ENCODE measurements at regions not wholly inside any gene's neighbourhood (a gene's known extent, or its start where the extent isn't known, plus 50 kb on each side); places are given as distances from the start of the nearest gene placed in this dataset.

DNA sequence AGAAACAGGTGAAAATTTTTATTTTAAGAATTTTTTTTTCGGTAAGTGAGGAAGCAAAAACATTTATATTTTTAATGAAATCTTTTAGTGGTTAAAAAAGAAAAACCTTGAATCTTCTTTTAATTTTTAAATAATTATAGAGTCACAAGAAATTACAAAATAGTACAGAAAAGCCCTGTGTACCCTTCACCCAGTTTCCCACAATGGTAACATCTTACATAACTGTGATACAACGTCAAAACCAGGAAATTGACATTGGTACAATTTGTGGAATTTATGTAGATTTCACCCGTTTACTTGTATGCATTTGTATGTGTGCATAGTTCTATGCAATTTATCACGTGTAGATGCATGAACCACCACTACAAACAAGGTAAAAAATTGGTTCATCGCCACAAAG, 285.9 kb downstream of the MTX2 start:
- DNase-seq (ENCODE audit: low spot score) (no peak), ATAC-seq (no peak)
- Mint-ChIP-seq H3K9me3 (no peaks in the 10 kb centered on the region), H3K27me3 (ENCODE audit: low read depth) (peaks cover 43% of the 10 kb centered on the region), H3K27ac (no peak overlapping the region), H3K4me3 (no peak overlapping the region), H3K36me3 (no peaks in the 10 kb centered on the region), H3K4me1 (peaks cover 22% of the 10 kb centered on the region)
- ChIA-PET CTCF (interaction anchor here (0.7 to 2.5 kb wide), 59 partner anchors 8 to 593 kb away, joined by 3 to 48 read pairs (median 5); partner anchors contain the start of genes HOXD1, HOXD4 and MTX2), POLR2A (interaction anchor here (0.5 to 0.7 kb wide), 2 partner anchors 11 to 1740 kb away, joined by 3 read pairs; no protein-coding TSS in a partner anchor)
- TF ChIP-seq, protein P1, sequence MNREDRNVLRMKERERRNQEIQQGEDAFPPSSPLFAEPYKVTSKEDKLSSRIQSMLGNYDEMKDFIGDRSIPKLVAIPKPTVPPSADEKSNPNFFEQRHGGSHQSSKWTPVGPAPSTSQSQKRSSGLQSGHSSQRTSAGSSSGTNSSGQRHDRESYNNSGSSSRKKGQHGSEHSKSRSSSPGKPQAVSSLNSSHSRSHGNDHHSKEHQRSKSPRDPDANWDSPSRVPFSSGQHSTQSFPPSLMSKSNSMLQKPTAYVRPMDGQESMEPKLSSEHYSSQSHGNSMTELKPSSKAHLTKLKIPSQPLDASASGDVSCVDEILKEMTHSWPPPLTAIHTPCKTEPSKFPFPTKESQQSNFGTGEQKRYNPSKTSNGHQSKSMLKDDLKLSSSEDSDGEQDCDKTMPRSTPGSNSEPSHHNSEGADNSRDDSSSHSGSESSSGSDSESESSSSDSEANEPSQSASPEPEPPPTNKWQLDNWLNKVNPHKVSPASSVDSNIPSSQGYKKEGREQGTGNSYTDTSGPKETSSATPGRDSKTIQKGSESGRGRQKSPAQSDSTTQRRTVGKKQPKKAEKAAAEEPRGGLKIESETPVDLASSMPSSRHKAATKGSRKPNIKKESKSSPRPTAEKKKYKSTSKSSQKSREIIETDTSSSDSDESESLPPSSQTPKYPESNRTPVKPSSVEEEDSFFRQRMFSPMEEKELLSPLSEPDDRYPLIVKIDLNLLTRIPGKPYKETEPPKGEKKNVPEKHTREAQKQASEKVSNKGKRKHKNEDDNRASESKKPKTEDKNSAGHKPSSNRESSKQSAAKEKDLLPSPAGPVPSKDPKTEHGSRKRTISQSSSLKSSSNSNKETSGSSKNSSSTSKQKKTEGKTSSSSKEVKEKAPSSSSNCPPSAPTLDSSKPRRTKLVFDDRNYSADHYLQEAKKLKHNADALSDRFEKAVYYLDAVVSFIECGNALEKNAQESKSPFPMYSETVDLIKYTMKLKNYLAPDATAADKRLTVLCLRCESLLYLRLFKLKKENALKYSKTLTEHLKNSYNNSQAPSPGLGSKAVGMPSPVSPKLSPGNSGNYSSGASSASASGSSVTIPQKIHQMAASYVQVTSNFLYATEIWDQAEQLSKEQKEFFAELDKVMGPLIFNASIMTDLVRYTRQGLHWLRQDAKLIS (CRISPR knock-in tag; IDR thresholded peaks at IDR 0.05; ENCODE audit: borderline replicate concordance), result no peak
- TF ChIP-seq ZNF423 (CRISPR knock-in tag; IDR thresholded peaks at IDR 0.05) (no peak), ZNF416 (CRISPR knock-in tag; IDR thresholded peaks at IDR 0.05) (no peak), TEAD1 (CRISPR knock-in tag; IDR thresholded peaks at IDR 0.05) (no peak), RORB (CRISPR knock-in tag; IDR thresholded peaks at IDR 0.05) (no peak)
- TF ChIP-seq, protein P2, sequence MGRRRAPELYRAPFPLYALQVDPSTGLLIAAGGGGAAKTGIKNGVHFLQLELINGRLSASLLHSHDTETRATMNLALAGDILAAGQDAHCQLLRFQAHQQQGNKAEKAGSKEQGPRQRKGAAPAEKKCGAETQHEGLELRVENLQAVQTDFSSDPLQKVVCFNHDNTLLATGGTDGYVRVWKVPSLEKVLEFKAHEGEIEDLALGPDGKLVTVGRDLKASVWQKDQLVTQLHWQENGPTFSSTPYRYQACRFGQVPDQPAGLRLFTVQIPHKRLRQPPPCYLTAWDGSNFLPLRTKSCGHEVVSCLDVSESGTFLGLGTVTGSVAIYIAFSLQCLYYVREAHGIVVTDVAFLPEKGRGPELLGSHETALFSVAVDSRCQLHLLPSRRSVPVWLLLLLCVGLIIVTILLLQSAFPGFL (CRISPR knock-in tag; IDR thresholded peaks at IDR 0.05; ENCODE audit: borderline replicate concordance), result no peak
- TF ChIP-seq, protein P3, sequence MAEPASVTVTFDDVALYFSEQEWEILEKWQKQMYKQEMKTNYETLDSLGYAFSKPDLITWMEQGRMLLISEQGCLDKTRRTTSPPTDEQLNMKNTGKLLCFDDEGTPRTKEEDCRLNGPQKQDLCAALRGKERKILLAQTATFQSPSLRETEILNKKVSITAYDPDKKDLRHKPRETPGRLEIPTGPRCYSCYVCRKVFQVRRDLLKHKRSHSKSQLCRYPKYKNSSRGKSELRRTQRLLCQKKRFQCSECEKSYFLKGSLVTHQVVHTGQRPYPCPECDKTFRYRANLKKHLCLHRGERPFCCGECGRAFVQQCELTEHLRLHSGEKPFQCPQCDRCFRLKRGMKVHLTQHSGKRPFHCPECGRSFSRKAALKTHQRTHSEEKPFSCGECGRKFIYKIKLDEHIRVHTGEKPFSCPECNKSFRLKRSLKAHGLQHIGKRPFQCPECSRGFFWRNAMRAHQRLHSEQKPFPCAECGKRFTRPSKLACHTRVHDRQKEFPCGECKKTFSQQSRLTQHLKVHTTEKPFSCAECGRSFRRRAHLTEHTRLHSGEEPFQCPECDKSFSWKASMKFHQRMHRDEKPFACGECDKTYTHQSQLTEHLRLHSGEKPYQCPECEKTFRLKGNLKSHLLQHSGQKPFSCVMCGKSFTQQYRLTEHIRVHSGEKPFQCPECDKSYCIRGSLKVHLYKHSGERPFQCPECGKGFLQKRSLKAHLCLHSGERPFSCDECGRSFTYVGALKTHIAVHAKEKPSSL (CRISPR knock-in tag; conservative IDR thresholded peaks at IDR 0.05), result no peak
- TF ChIP-seq, protein P4, sequence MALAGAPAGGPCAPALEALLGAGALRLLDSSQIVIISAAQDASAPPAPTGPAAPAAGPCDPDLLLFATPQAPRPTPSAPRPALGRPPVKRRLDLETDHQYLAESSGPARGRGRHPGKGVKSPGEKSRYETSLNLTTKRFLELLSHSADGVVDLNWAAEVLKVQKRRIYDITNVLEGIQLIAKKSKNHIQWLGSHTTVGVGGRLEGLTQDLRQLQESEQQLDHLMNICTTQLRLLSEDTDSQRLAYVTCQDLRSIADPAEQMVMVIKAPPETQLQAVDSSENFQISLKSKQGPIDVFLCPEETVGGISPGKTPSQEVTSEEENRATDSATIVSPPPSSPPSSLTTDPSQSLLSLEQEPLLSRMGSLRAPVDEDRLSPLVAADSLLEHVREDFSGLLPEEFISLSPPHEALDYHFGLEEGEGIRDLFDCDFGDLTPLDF (CRISPR knock-in tag; IDR thresholded peaks at IDR 0.05), result no peak

DNA sequence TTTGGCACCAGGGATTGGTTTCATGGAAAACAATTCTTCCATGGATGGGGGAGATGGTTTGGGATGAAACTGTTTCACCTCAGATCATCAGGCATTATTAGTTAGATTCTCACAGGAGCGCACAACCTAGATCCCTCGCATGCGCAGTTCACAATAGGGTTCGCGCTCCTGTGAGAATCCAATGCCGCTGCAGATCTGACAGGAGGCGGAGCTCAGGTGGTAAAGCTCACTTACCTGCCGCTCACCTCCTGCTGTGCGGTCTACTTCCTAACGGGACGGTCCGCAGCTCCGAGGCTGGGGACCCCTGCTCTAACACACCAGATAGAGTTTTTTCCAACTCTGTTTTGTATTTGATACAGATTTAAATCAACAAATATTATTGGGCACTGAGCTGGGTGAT, 286.5 kb downstream of the MTX2 start:
- Mint-ChIP-seq H3K4me1 (peaks cover 22% of the 10 kb centered on the region), H3K4me3 (no peak overlapping the region), H3K27ac (no peak overlapping the region), H3K27me3 (ENCODE audit: low read depth) (peaks cover 43% of the 10 kb centered on the region), H3K9me3 (no peaks in the 10 kb centered on the region), H3K36me3 (no peaks in the 10 kb centered on the region)
- ATAC-seq (peak; percentile 19; the same call in 1 of the 2 replicates), DNase-seq (ENCODE audit: low spot score) (peak; percentile 64)
- CTCF ChIA-PET, result interaction anchor here (0.6 to 1.9 kb wide), 6 partner anchors 37 to 415 kb away, joined by 3 to 11 read pairs (median 3); no protein-coding TSS in a partner anchor
- TF ChIP-seq GABPB1 (CRISPR knock-in tag; IDR thresholded peaks at IDR 0.05), result no peak
- no peak for TF ChIP-seq FOXP1 (CRISPR knock-in tag; IDR thresholded peaks at IDR 0.05; ENCODE audit: borderline replicate concordance)
- no peak for TF ChIP-seq TCF7 (CRISPR knock-in tag; IDR thresholded peaks at IDR 0.05; ENCODE audit: low read depth)
- TF ChIP-seq, protein P5, sequence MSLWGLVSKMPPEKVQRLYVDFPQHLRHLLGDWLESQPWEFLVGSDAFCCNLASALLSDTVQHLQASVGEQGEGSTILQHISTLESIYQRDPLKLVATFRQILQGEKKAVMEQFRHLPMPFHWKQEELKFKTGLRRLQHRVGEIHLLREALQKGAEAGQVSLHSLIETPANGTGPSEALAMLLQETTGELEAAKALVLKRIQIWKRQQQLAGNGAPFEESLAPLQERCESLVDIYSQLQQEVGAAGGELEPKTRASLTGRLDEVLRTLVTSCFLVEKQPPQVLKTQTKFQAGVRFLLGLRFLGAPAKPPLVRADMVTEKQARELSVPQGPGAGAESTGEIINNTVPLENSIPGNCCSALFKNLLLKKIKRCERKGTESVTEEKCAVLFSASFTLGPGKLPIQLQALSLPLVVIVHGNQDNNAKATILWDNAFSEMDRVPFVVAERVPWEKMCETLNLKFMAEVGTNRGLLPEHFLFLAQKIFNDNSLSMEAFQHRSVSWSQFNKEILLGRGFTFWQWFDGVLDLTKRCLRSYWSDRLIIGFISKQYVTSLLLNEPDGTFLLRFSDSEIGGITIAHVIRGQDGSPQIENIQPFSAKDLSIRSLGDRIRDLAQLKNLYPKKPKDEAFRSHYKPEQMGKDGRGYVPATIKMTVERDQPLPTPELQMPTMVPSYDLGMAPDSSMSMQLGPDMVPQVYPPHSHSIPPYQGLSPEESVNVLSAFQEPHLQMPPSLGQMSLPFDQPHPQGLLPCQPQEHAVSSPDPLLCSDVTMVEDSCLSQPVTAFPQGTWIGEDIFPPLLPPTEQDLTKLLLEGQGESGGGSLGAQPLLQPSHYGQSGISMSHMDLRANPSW (CRISPR knock-in tag; conservative IDR thresholded peaks at IDR 0.05; ENCODE audit: low read depth), result no peak
- TF ChIP-seq JUN (CRISPR knock-in tag; IDR thresholded peaks at IDR 0.05), result no peak
- TF ChIP-seq, protein P6, sequence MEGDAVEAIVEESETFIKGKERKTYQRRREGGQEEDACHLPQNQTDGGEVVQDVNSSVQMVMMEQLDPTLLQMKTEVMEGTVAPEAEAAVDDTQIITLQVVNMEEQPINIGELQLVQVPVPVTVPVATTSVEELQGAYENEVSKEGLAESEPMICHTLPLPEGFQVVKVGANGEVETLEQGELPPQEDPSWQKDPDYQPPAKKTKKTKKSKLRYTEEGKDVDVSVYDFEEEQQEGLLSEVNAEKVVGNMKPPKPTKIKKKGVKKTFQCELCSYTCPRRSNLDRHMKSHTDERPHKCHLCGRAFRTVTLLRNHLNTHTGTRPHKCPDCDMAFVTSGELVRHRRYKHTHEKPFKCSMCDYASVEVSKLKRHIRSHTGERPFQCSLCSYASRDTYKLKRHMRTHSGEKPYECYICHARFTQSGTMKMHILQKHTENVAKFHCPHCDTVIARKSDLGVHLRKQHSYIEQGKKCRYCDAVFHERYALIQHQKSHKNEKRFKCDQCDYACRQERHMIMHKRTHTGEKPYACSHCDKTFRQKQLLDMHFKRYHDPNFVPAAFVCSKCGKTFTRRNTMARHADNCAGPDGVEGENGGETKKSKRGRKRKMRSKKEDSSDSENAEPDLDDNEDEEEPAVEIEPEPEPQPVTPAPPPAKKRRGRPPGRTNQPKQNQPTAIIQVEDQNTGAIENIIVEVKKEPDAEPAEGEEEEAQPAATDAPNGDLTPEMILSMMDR (IDR thresholded peaks at IDR 0.05), result no peak
- POLR2A ChIA-PET, result interaction anchor here (0.5 to 0.7 kb wide), 2 partner anchors 10 to 1739 kb away, joined by 3 read pairs; no protein-coding TSS in a partner anchor

All from WTC11 (cell line).